K562 (cell line): ENCODE measurements at regions not wholly inside any gene's neighbourhood (a gene's known extent, or its start where the extent isn't known, plus 50 kb on each side); places are given as distances from the start of the nearest gene placed in this dataset.
A peak's percentile ranks its signal among the peaks of the same experiment; 100 is the strongest.

Experiments
- ATAC-seq: fragments of 200-7000 bp; cut with Tn5 transposase; 3 replicates; pipeline ENCODE4 v1.9.1; 2020; ENCODE audit warnings: moderate library complexity
- BruUV-seq: library from RNA; stranded (reverse); fragments of 400-500 nt; replicated peaks from 2 replicates; lab custom pipeline; 2021; lab: Mats Ljungman, UMichigan
- CTCF ChIA-PET: fragments of 300-600 bp; formaldehyde crosslinking; extraction: SDS; loops from one replicate; lab custom pipeline; 2021; ENCODE audit warnings: low intra/inter-chr PET ratio; lab: Yijun Ruan, JAX
- POLR2A ChIA-PET: fragments of 300-600, 350-650 bp; sonication (Branson Sonifier 250); formaldehyde crosslinking; extraction: SDS; loops from one replicate; lab custom pipeline; 2021; ENCODE audit warnings: antibody characterized with exemption, inconsistent platforms; lab: Yijun Ruan, JAX
- DNase-seq, 4 experiments: peaks; one replicate each; pipeline versions ENCODE4 v3.0.0 to v3.0.0-alpha.2; 2011 to 2018; ENCODE audit warnings: low spot score in 3 of 4, mixed read lengths in 3 of 4; ENCODE audit errors: extremely low read depth in 1 of 4
- FAIRE-seq: peaks from 2 replicates; lab custom pipeline; 2011; peaks lifted over from hg19 to GRCh38; lab: Jason Lieb, UNC
- H2AFZ ChIP-seq: 2 replicates; pipeline ENCODE4 v1.6.0; 2011; ENCODE audit warnings: low read depth, low read length, control low read depth, inconsistent platforms
- H3K27ac ChIP-seq: fragments of 200-600 bp; 3 replicates; pipeline ENCODE4 v1.8.0; 2011; ENCODE audit warnings: low read depth, mild to moderate bottlenecking, control low read depth, inconsistent platforms, low read length, moderate library complexity, mixed read lengths; ENCODE audit errors: extremely low read depth
- H3K27me3 ChIP-seq, 2 experiments: fragments of 300-600 bp in 1 of 2; 2 replicates in 1 of 2; 3 replicates in 1 of 2; pipeline versions ENCODE4 v1.6.0 to v1.8.0; 2011; ENCODE audit warnings: inconsistent platforms in 2 of 2, low read length in 2 of 2, mild to moderate bottlenecking in 1 of 2, mixed read lengths in 1 of 2, moderate library complexity in 1 of 2; ENCODE audit not compliant: control insufficient read depth in 2 of 2, insufficient read depth in 2 of 2
- H3K36me3 ChIP-seq: fragments of 300-600 bp; 3 replicates; pipeline ENCODE4 v1.8.0; 2011; ENCODE audit warnings: mild to moderate bottlenecking, low read length, inconsistent platforms; ENCODE audit not compliant: control insufficient read depth, insufficient read depth
- H3K4me1 ChIP-seq, 2 experiments: fragments of 200-600 bp in 1 of 2; replicated peaks in 1 of 2; 2 replicates in 1 of 2; 3 replicates in 1 of 2; pipeline versions ENCODE4 v1.5.1 to v1.8.0; 2011; ENCODE audit warnings: inconsistent platforms in 2 of 2, low read length in 2 of 2, mild to moderate bottlenecking in 1 of 2, mixed read lengths in 1 of 2, moderate library complexity in 1 of 2; ENCODE audit not compliant: control insufficient read depth in 2 of 2, insufficient read depth in 2 of 2
- H3K4me2 ChIP-seq: 2 replicates; pipeline ENCODE4 v1.6.1; 2011; ENCODE audit warnings: low read length, control low read depth, inconsistent platforms, mixed read lengths; ENCODE audit not compliant: insufficient read depth
- H3K4me3 ChIP-seq: fragments of 200-600 bp; sonication (generic), shearing (Covaris generic); 2 replicates; pipeline ENCODE4 v1.5.1; 2016; ENCODE audit warnings: control low read depth, inconsistent platforms
- H3K79me2 ChIP-seq: fragments of 200-600 bp; 3 replicates; pipeline ENCODE4 v1.8.0; 2011; ENCODE audit warnings: low read length, inconsistent platforms; ENCODE audit not compliant: control insufficient read depth, insufficient read depth
- H3K9ac ChIP-seq, 2 experiments: 2 replicates each; pipeline versions ENCODE4 v1.6.0 to v1.6.1; 2011; ENCODE audit warnings: low read depth in 2 of 2, low read length in 2 of 2, control low read depth in 1 of 2, inconsistent platforms in 1 of 2, mild to moderate bottlenecking in 1 of 2, mixed read lengths in 1 of 2; ENCODE audit not compliant: insufficient read depth in 1 of 2
- H3K9me1 ChIP-seq: one replicate; pipeline ENCODE4 v1.6.0; 2011; ENCODE audit warnings: inconsistent platforms, mild to moderate bottlenecking, low read length, moderate library complexity; ENCODE audit not compliant: control insufficient read depth, insufficient read depth
- H3K9me3 ChIP-seq: replicated peaks from 2 replicates; pipeline ENCODE4 v1.5.1; 2011; ENCODE audit warnings: low read depth, low read length, inconsistent platforms; ENCODE audit not compliant: control insufficient read depth, insufficient read depth
- H4K20me1 ChIP-seq: replicated peaks from 2 replicates; pipeline ENCODE4 v1.6.1; 2011; ENCODE audit warnings: low read length, inconsistent platforms, mixed read lengths; ENCODE audit not compliant: control insufficient read depth, insufficient read depth
- CEBPG ChIP-seq, 3 experiments: fragments of 200-800 bp in 1 of 3; sonication (Bioruptor generic) in 1 of 3; sonication (generic) in 1 of 3; formaldehyde crosslinking in 1 of 3; IDR thresholded peaks in 2 of 3; conservative IDR thresholded peaks in 1 of 3; 2 replicates each; pipeline versions ENCODE4 v1.6.1 to v1.8.0; 2016 to 2022; ENCODE audit warnings: missing compliant biosample characterization in 2 of 3, missing genetic modification characterization in 2 of 3, mild to moderate bottlenecking in 1 of 3, missing genetic modification reagents in 1 of 3
- FOXJ2 ChIP-seq: fragments of 200-800 bp; sonication (Bioruptor generic); IDR thresholded peaks from 2 replicates; pipeline ENCODE4 v1.6.1; 2016; ENCODE audit warnings: missing genetic modification characterization, missing compliant biosample characterization
- ILK ChIP-seq: fragments of 450-650 bp; IDR thresholded peaks from 2 replicates; pipeline ENCODE4 v1.6.1; 2016; ENCODE audit warnings: missing genetic modification characterization, low read depth, mild to moderate bottlenecking, missing compliant biosample characterization, moderate library complexity, borderline replicate concordance
- ZHX1 ChIP-seq: fragments of 150-350 bp; conservative IDR thresholded peaks from 2 replicates; pipeline ENCODE4 v1.6.1; 2014; ENCODE audit warnings: low read length
- WGBS: fragments of 100-300 bp; shearing (Covaris generic); methylation state at CpG from one replicate; pipeline ENCODE4 v1.1.6; 2016; ENCODE audit warnings: low coverage, mixed read lengths; ENCODE audit not compliant: insufficient coverage; ENCODE audit errors: missing lambda C conversion rate; 5-methylcytosine and 5-hydroxymethylcytosine counted together
- in situ Hi-C: fragments of 300-500 bp; cut with MboI; formaldehyde crosslinking; loops from 4 replicates; pipeline ENCODE4 v1.15.0; 2018; ENCODE audit warnings: inconsistent platforms, mixed read lengths
- intact Hi-C: fragments of 100-400 bp; cut with micrococcal nuclease; formaldehyde crosslinking; loops from 2 replicates; pipeline ENCODE4 v1.14.2; 2022

- H3K79me2 ChIP-seq, result no peaks in the 10 kb centered on the region
- H3K4me3 ChIP-seq, result no peak overlapping the region
- WGBS, result 0% methylated on average over 4 of the region's 4 CpGs
- no peak overlapping the region for H2AFZ ChIP-seq
- no peaks in the 10 kb centered on the region for H4K20me1 ChIP-seq
- ChIA-PET POLR2A (no interaction called here), CTCF (no interaction called here)
- H3K9ac ChIP-seq, result no peak overlapping the region
- no peak for TF ChIP-seq CEBPG (CRISPR knock-in tag; IDR thresholded peaks at IDR 0.05)
- peak in 1 of 2 experiments; percentile 38; a peak in 1 of 4 replicates for TF ChIP-seq CEBPG (tag; conservative IDR thresholded peaks at IDR 0.05 in 1 of 2, IDR thresholded peaks at IDR 0.05 in 1 of 2)
- TF ChIP-seq ZHX1, result no peak
- no peak for TF ChIP-seq ILK (tag)
- TF ChIP-seq FOXJ2, result no peak
- no peak for FAIRE-seq
- H3K27me3 ChIP-seq, result no peaks in the 10 kb centered on the region
- DNase-seq, result no peak
- no TSS peak for BruUV-seq
- intact Hi-C loops (no loop called here), in situ Hi-C loops (no loop called here)
- H3K9me1 ChIP-seq, result no peaks in the 10 kb centered on the region
- no peak overlapping the region for H3K4me2 ChIP-seq
- ATAC-seq, result no peak
- no peak overlapping the region for H3K27ac ChIP-seq
- no peaks in the 10 kb centered on the region for H3K9me3 ChIP-seq
- H3K36me3 ChIP-seq, result no peaks in the 10 kb centered on the region
- no peaks in the 10 kb centered on the region for H3K4me1 ChIP-seq
Measured at GRCh38 chr4:135120195-135120594, 918.6 kb upstream of the PABPC4L start.
